ENCODE measurements at regions not wholly inside any gene's neighbourhood (a gene's known extent, or its start where the extent isn't known, plus 50 kb on each side); places are given as distances from the start of the nearest gene placed in this dataset.

DNA sequence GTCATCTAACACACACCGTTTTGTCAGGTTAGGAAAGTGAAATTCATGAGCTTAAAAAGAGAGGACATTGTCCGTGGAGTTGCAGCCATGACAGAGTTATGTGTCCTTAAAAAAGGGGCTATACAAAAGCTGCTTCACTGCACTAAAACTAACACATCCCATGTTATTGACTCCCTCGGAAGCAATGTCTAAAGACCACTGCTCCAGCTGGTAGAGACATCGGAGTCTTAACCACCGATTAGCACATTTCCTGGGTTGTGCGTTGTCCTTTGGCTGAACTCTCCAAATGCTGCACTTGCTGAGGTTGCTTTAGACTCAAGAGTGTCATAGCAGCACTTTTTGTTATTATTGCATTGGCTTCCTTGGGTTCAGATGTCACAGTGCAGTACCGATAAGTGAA, 128.3 kb upstream of the C9orf72 start:
- TF ChIP-seq POLR2A (IDR thresholded peaks at IDR 0.05; ENCODE audit: low read depth, low read length), result no peak
- TF ChIP-seq, protein P1, sequence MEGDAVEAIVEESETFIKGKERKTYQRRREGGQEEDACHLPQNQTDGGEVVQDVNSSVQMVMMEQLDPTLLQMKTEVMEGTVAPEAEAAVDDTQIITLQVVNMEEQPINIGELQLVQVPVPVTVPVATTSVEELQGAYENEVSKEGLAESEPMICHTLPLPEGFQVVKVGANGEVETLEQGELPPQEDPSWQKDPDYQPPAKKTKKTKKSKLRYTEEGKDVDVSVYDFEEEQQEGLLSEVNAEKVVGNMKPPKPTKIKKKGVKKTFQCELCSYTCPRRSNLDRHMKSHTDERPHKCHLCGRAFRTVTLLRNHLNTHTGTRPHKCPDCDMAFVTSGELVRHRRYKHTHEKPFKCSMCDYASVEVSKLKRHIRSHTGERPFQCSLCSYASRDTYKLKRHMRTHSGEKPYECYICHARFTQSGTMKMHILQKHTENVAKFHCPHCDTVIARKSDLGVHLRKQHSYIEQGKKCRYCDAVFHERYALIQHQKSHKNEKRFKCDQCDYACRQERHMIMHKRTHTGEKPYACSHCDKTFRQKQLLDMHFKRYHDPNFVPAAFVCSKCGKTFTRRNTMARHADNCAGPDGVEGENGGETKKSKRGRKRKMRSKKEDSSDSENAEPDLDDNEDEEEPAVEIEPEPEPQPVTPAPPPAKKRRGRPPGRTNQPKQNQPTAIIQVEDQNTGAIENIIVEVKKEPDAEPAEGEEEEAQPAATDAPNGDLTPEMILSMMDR (conservative IDR thresholded peaks at IDR 0.05; ENCODE audit: low read depth, low read length), result no peak
- TF ChIP-seq BHLHE40 (IDR thresholded peaks at IDR 0.05; ENCODE audit: low read depth, low read length), result no peak
